HEK293T (cell line): ENCODE measurements at regions not wholly inside any gene's neighbourhood (a gene's known extent, or its start where the extent isn't known, plus 50 kb on each side); places are given as distances from the start of the nearest gene placed in this dataset.

Source experiments
- BHLHE40 ChIP-seq: fragments of 450-650 bp; IDR thresholded peaks from 2 replicates; pipeline ENCODE4 v1.6.1; 2016; ENCODE audit warnings: mild to moderate bottlenecking, moderate library complexity, borderline replicate concordance
- ELF4 ChIP-seq: fragments of 450-650 bp; IDR thresholded peaks from 2 replicates; pipeline ENCODE4 v1.6.1; 2017; ENCODE audit warnings: antibody characterized with exemption
- FOXK2 ChIP-seq: fragments of 450-650 bp; IDR thresholded peaks from 2 replicates; pipeline ENCODE4 v1.6.1; 2016; ENCODE audit warnings: mild to moderate bottlenecking
- FOXM1 ChIP-seq: fragments of 450-650 bp; IDR thresholded peaks from 2 replicates; pipeline ENCODE4 v1.6.1; 2017; ENCODE audit warnings: mild to moderate bottlenecking, borderline replicate concordance
- HDGF ChIP-seq: fragments of 450-650 bp; IDR thresholded peaks from 2 replicates; pipeline ENCODE4 v1.6.1; 2017; ENCODE audit warnings: antibody characterized with exemption, borderline replicate concordance
- NFRKB ChIP-seq: fragments of 450-650 bp; IDR thresholded peaks from 2 replicates; pipeline ENCODE4 v1.6.1; 2016; ENCODE audit warnings: mild to moderate bottlenecking, moderate library complexity
- SP1 ChIP-seq: fragments of 450-650 bp; IDR thresholded peaks from 2 replicates; pipeline ENCODE4 v1.6.1; 2017
- SUZ12 ChIP-seq: fragments of 450-650 bp; IDR thresholded peaks from 2 replicates; pipeline ENCODE4 v1.6.1; 2016; ENCODE audit warnings: mild to moderate bottlenecking
- TARDBP ChIP-seq: fragments of 450-650 bp; IDR thresholded peaks from 2 replicates; pipeline ENCODE4 v1.6.1; 2016
- ZNF384 ChIP-seq: fragments of 450-650 bp; IDR thresholded peaks from 2 replicates; pipeline ENCODE4 v1.6.1; 2016
- TF ChIP-seq, protein P1 (sequence below): fragments of 450-650 bp; IDR thresholded peaks from 2 replicates; pipeline ENCODE4 v1.6.1; 2016

DNA sequence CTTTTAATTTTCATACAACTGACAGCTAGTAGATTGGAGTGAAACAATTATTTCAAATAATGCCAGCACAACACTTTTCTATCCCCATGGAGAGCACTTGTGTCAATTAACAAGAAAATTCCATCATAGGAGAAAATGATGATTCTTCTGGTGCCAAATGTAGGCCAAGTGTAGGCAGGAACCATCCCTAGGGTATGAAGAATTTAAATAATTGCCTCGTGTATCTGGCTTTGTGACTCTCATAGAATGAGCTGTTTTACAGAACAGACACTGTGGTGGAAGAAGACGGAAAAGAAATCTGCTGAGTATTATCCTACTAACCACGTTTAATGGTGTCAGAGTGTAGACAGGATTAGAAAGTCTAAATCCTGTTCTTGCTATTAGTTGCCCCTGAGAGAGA, 1542.2 kb downstream of the LRRC4C start:
- TF ChIP-seq SP1 (no peak), ZNF384 (no peak), FOXK2 (no peak), TARDBP (no peak), FOXM1 (no peak), BHLHE40 (no peak), HDGF (no peak), SUZ12 (no peak), ELF4 (no peak), NFRKB (no peak)
- TF ChIP-seq, protein P1, sequence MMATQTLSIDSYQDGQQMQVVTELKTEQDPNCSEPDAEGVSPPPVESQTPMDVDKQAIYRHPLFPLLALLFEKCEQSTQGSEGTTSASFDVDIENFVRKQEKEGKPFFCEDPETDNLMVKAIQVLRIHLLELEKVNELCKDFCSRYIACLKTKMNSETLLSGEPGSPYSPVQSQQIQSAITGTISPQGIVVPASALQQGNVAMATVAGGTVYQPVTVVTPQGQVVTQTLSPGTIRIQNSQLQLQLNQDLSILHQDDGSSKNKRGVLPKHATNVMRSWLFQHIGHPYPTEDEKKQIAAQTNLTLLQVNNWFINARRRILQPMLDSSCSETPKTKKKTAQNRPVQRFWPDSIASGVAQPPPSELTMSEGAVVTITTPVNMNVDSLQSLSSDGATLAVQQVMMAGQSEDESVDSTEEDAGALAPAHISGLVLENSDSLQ = no peak
